ENCODE measurements at regions not wholly inside any gene's neighbourhood (a gene's known extent, or its start where the extent isn't known, plus 50 kb on each side); places are given as distances from the start of the nearest gene placed in this dataset.

- TF ChIP-seq PAXIP1 (CRISPR knock-in tag; conservative IDR thresholded peaks at IDR 0.05) (no peak), ZFP36L1 (CRISPR knock-in tag; IDR thresholded peaks at IDR 0.05) (no peak)
These were observed 398.8 kb downstream of the TBX15 start (continued) for GRCh38 chr1:118589238-118589846.

- BruUV-seq (replicated peaks) = no TSS peak
- no peak for ATAC-seq
- no peaks in the 10 kb centered on the region for H3K4me1 ChIP-seq (ENCODE audit: insufficient read depth, low read length)
- no peak overlapping the region for H3K27ac ChIP-seq (ENCODE audit: extremely low read length, insufficient read depth, low read length)
- CTCF ChIA-PET (ENCODE audit: low intra/inter-chr PET ratio, low total read pairs) = no interaction called here
- TF ChIP-seq ISX (CRISPR knock-in tag; conservative IDR thresholded peaks at IDR 0.05) (no peak), MXD3 (CRISPR knock-in tag; IDR thresholded peaks at IDR 0.05) (no peak), KDM5B (CRISPR knock-in tag; IDR thresholded peaks at IDR 0.05; ENCODE audit: borderline replicate concordance) (no peak), SETDB1 (CRISPR knock-in tag; IDR thresholded peaks at IDR 0.05; ENCODE audit: borderline replicate concordance) (no peak), SNAPC4 (CRISPR knock-in tag; IDR thresholded peaks at IDR 0.05) (no peak), MTF2 (CRISPR knock-in tag; IDR thresholded peaks at IDR 0.05; ENCODE audit: borderline replicate concordance) (no peak), PAWR (CRISPR knock-in tag; IDR thresholded peaks at IDR 0.05; ENCODE audit: borderline replicate concordance) (no peak), SMAD1 (CRISPR knock-in tag; IDR thresholded peaks at IDR 0.05; ENCODE audit: borderline replicate concordance, low read depth) (no peak), KAT2B (IDR thresholded peaks at IDR 0.05; ENCODE audit: borderline replicate concordance, low read depth, low read length) (no peak), SOX5 (CRISPR knock-in tag; IDR thresholded peaks at IDR 0.05; ENCODE audit: borderline replicate concordance) (no peak), ZNF317 (CRISPR knock-in tag; IDR thresholded peaks at IDR 0.05) (no peak)
- H3K79me2 ChIP-seq (ENCODE audit: insufficient read depth, low read length) = no peaks in the 10 kb centered on the region
- H3K4me2 ChIP-seq (ENCODE audit: low read depth, low read length) = no peak overlapping the region
- intact Hi-C loops (cut with micrococcal nuclease; ENCODE audit: unreplicated experiment) = no loop called here
- H4K20me1 ChIP-seq (ENCODE audit: insufficient read depth, low read length) = no peaks in the 10 kb centered on the region
- in situ Hi-C loops (cut with HindIII; ENCODE audit: extremely low pct_ligation_motif_present, low pct_unique_long_range_greater_than_20kb) = no loop called here
- H3K36me3 ChIP-seq (replicated peaks in 1 of 2; ENCODE audit: control insufficient read depth in 1 of 2, insufficient read depth in 2 of 2, low read length in 2 of 2) = no peaks in the 10 kb centered on the region
- no peaks in the 10 kb centered on the region for H3K9me3 ChIP-seq (ENCODE audit: low read length)
- no peaks in the 10 kb centered on the region for H3K27me3 ChIP-seq (ENCODE audit: control insufficient read depth in 1 of 2, insufficient read depth in 2 of 2, low read length in 2 of 2)
- no peak overlapping the region for H3K4me3 ChIP-seq (replicated peaks in 1 of 3; ENCODE audit: insufficient read depth in 1 of 3, low read depth in 2 of 3, low read length in 3 of 3)
- no peak overlapping the region for H3K9ac ChIP-seq (ENCODE audit: insufficient read depth, low read depth, low read length)
- H2AFZ ChIP-seq (ENCODE audit: low read length) = no peak overlapping the region
- FAIRE-seq = no peak
- DNase-seq (ENCODE audit: low spot score) = no peak
- POLR2A ChIA-PET = no interaction called here
These were observed 399.6 kb downstream of the TBX15 start for GRCh38 chr1:118588566-118588965.
